GM21723 (cell line): ENCODE measurements at regions not wholly inside any gene's neighbourhood (a gene's known extent, or its start where the extent isn't known, plus 50 kb on each side); places are given as distances from the start of the nearest gene placed in this dataset.
"Not testable (repeated sequence)": the region's sequence is repeated elsewhere in the genome, so short reads cannot be mapped to it uniquely, and the experiment has no call there.

ENCODE experiments used
- ATAC-seq: cut with Tn5 transposase; IDR thresholded peaks from one replicate; pipeline ENCODE4 v1.9.1; 2021; ENCODE audit warnings: mild to moderate bottlenecking, moderate library complexity; ENCODE audit not compliant: unreplicated experiment

DNA sequence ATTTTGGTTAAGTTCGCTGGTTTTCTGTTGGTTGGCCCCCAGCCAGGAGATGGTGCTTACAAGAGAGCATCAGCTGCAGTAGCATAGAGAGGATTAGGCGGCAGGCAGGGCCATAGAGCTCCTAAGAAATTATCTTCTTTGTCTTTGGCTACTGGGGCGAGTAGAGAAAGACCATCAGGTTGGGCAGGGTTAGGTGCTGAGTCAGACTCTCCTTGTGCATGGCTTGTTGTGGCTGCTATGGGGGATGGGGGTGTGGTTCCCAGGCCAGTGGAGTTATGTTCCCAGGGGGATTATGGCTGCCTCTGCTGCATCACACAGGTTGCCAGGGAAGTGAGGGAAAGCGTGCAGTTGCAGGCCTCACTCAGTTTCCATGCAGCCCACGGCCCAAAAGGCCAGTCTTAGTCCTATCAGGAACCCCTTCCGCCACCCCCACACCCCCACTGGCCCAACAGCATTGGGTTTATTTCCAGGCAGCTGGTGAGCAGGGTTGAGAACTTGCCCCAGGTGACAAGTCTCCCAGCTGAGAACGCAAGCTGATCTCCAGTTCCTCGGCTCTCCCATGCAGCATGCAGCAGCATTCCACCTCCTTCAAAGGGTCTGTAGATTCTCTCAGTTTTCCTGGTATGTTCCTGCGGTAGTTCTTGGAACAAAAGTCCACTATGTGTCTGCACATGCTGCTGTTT is 243.7 kb downstream of the UTRN start:
- ATAC-seq: no peak

DNA sequence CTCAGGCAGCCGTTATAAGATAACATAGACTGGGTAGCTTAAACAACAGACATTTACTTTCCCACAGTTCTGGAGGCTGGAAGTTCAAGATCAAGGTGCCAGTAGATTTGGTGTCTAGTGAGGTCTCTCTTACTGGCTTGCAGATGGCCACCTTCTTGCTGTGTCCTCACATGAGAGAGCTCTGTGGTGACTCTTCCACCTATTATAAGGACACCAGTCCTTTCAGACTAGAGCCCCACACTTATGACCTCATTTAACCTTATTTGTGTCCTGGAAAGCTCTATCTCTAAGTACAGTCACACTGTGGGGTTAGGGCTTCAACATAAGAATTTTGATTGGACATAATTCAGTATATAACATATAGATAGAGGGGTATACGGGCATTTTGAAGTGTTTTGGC is 245.0 kb downstream of the UTRN start:
- ATAC-seq: no peak

DNA sequence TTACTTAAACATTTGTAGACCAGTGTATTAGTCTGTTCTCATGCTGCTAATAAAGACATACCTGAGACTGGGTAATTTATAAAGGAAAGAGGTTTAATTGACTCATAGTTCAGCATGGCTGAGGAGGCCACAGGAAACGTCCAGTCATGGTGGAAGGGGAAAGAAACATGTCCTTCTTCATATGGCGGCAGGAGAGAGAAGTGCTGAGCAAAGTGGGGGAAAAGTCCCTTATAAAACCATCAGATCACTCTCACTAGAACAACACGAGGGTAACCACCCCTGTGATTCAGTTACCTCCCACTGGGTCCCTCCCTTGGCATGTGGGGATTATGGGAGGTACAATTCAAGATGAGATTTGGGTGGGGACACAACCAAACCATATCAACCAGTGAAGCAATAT is 247.1 kb downstream of the UTRN start:
- ATAC-seq: not testable (repeated sequence)

DNA sequence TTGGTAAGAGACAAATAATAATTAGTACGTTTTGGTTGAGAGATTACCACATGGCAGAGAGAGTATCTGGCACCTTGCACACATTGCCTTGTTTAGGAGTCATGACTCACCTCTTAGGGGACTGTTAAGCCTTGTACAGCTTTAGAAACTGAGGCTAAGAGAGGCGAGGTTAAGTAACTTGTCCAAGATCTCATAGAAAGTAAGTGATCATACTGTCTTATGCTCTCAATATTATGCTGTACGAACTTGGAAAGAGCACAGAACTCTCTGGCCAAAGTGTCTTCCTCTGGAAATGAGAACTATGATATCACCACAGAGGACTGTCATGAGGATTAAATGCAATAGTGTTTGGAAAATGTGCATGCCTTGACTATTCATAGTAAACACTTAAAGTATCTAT is 249.0 kb downstream of the UTRN start:
- no peak for ATAC-seq

DNA sequence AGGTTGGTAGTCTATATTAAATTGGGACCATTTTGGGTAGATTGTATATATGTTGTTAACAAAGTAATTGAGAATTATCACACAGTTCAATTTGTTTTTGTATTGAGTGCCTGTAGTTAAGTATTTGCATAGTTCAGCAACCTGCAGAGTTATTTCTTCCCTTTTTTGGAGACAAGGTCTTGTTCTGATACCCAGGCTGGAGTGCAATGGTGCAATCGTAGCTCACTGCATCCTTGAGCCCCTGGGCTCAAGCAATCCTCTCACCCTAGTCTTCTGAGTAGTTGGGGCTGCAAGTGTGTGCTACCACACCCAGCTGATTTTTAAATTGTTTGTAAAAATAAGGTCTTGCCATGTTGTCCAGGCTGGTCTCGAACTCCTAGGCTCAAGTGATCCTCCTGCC is 250.5 kb downstream of the UTRN start:
- no peak for ATAC-seq

DNA sequence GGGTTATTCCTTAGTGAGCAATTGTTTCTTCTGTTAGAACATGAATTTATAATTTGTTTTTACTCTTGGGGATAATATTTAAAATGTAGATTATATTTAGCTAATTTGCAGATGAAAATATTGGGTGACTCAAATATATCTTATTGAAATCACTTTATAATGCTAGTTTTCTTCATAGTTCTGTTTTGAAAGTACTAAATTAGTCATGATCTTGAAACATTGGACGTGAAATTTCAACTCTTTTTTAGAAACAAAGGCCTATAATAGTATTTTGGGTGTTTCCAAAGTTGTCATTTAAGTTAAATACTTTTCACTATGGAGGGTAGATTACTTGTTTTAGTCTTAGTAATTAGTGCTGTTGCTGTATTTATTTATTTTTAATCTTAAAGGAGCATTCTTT is 250.9 kb downstream of the UTRN start:
- ATAC-seq: no peak

DNA sequence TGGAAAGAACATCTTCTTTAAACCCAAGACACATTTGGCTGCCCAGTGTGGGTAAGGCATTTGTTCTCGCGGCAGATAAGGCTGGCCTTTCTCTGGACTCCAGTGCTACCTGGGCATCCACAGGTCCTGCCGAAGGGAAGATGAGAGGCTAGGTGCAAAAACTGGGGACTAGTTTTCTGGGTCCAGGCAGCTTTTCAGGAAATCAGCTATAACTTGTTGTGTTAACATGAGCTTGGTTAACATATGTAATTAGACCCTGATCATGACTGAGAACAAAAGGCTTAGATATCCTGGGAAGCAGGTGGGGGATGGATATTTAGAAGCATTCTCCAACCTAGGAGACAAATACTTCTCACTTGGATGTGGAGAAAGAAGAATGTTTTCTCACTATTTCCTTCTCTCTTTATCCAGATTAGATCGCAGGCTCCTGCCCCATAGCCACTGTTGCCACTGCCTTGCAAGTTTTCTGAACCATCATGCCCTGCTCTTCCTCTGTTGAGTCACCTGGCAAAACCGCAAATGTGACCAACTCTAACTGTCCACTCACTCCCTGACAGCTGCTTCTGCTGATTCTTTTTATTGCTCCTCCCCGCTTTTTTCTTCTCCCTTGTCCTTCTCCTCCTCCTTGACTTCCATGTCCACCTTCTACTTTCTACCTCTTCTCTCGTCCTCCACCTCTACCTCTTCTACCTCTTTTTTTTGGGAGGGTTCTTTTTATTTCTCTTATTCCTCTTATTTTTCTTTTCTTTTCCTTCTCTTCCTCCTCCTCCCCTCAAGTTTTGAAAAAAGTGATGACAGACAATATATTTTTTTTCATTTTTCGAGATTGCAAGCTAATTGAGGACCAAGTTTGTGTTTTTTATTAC is 258.1 kb downstream of the UTRN start:
- ATAC-seq: no peak

DNA sequence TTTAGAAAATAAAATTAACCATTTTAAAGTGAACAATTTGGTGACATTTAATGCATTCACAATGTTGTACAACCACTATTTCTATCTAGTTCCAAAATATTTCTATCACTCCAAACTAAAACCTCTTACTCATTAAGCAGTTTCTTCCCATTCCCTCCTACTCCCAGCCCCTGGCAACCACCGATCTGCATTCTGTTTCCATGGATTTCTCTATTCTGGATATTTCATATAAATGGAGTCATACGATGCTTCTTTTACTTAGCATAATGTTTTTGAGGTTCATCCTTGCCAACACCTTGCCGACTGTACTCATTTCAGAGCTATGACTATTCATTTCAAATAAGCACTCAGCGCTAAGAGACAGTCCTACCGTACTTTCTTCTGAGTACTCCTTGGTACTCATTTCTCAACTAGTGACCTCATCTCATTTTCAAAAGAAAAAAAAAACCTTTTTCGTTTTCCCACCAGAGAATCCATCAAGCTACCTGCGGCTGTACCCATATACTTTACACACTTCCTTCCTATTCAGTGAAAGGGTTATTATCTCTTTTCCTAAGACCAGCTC is 259.2 kb downstream of the UTRN start:
- peak; percentile 83 for ATAC-seq

DNA sequence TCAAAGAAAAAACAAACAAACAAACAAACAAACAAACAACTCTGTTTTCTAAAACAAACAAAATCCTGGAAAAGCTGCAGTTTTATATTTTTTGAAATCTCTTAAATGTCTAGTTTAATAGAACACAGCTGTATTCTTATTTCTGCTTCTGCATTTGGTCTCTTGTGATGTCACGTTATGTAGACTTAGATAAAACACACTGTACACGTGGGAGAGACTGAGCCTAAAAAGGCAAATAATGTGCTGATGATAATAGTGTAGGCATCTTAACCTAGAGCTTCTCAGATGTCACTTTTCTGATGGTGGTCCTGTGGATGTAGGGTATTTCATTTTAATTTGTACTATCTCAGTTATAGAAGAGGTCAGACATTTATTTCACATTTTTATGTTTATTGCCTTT is 261.7 kb downstream of the UTRN start:
- no peak for ATAC-seq

DNA sequence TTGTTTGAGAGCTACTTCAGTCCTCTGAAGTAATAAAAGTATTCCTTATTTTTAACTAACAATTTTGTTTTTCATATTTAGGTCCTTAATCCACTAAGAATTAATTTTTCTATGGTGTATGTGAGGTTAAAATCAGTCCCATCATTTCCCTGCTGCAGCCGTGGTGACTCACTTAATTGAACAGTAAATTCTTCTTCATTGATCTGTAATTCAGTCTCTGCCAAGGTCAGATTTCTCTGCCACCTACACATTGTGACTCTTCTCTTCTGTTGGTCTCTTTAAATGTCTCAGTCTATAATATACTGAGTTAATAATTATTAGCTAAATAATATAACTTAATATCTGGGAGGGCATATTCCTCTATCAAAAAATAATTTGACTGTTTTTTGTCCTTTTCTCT is 262.3 kb downstream of the UTRN start:
- ATAC-seq: no peak

DNA sequence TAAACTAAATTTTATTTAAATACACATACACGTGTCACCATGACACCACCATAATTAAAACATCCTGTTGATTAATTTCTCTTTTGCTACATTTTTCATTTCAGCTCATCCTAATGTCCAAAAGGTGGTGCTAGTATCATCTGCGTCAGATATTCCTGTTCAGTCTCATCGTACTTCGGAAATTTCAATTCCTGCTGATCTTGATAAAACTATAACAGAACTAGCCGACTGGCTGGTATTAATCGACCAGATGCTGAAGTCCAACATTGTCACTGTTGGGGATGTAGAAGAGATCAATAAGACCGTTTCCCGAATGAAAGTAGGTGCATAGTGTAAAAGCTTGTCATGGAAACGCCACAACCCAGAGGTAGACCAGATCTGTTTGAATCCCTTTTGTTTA is 263.4 kb downstream of the UTRN start:
- ATAC-seq: no peak

DNA sequence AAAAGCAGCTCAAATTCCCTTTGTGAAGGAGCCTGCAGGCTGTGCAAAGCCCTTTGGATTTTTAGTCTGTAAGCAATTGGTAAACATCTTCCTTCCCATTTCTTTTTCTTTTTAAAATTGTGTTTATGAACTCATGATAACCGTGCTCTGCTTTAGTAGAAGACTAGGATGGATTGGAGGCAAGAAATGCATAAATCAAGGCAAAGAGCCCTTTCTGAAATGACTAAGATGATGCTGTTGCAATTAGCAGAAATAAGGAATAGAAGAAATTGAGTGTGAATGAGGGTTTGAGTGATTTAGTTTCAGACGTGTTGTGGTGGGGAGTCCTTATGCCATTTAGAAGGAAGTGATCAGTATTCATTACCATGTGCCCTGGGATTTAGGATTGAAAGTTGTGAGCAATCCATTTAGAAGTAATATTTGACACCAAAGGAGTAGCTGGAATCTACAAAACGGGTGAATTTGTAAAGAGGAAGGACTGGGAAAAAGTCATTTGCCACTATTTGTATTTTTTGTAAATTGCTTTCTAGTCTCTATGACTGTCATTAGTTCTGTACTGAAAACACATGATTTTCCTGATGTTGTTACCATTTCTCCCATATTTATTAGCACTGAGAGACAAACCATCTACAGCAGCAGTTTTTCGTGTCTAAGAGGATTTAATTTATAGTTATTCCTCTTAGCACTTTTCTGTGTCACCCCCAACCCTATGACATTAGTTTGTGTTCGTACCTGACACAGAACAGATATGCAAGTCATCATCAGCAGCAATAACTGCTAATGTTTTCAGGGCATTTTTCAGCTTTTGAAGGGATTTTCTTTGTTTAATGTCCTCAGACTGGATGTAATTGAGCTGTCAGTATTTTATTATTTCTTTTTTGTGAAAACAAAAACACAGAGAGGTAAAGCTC is 265.0 kb downstream of the UTRN start:
- no peak for ATAC-seq

DNA sequence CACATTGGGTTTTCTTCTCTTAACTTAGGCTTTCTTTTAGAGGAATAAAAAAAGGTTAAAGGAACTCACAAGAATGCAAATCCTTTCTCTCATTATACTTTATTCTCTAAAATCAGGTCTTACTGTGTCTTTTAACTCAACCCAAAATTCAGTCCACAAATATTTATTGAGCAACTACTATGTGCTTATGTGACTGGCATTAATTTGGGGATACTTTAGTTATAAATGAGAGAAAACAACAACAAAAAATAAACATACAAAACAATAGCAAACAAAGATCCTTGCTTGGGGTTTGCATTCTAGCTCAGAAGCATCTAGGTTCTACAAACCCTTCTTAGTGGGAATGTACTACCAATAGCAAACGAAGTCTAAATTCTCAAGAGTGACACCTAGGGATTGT is 266.2 kb downstream of the UTRN start:
- ATAC-seq: no peak

DNA sequence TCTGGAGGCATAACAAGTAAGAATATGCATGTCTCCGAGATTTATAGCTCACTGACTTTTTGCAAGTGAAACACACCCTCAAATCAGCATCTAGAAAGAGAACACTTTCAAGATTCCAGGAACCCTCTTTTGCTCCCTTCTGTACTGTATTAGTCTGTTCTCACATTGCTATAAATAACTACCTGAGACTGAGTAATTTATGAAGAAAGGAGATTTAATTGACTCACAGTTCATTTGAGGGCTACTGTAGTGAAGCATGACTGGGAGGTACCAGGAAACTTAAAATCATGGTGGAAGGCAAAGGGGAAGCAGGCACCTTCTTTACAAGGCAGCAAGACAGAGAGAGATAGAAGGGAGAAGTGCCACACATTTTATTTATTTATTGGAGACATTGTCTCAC is 269.9 kb downstream of the UTRN start:
- ATAC-seq: no peak

DNA sequence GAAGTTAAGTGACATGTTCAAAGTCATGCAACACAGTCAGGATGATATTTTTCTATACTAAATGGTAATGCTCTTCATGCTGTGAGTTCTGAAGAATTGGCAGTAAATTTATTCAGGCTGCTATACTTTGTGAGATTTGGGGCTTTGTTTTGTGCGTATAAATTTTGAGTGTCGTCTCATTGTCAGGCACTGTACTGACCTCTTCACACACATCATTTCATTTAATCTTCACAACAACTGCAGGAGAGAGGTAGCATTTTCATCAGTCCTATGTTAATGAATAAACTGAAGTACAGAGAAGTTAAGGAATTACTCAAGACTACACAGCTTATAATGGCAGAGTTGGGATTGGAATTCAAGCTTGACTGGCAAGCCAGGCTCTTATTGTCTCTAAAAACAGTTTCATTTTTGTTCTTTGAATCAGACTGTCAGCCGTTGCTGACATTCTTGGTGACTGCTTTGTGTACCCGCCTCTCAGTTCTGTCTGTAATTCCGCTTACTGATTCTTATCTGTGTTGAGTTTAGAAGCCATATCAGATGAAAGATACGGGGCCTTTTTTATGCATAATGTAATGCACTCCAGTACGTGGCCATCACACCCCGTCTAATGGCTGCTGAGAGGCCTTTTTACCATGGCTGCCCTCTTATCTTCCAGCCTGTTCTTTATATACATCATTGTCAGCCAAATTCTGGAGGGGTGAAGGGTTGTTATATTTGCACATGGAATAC is 274.9 kb downstream of the UTRN start:
- ATAC-seq: no peak

DNA sequence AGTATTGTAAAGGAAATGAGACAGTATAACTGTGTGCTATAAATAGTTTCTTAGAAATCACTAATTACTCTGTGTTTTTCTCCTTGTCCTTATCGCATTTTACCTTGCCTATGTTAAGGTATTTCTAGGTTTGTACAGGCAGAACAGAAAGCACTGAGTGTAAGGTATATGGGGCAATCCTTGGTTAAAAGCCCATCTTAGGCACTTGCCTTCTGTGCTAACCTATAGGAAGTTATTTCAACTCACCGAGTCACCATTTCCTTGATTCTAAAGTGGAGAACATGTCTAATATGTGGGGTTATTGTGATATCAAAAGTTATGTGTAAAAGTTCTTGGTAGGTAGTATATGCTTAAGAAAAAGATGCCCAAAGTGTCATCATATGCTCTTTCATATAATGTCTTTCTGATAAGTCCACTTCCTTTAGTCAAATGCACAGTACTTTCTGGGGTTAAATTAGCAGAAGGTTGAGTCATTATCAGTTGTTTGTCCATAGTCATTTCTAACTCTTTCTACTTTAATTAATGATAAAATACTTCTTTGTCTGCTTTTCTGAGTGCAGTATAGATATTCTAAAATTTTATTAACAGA is 276.4 kb downstream of the UTRN start:
- no peak for ATAC-seq

DNA sequence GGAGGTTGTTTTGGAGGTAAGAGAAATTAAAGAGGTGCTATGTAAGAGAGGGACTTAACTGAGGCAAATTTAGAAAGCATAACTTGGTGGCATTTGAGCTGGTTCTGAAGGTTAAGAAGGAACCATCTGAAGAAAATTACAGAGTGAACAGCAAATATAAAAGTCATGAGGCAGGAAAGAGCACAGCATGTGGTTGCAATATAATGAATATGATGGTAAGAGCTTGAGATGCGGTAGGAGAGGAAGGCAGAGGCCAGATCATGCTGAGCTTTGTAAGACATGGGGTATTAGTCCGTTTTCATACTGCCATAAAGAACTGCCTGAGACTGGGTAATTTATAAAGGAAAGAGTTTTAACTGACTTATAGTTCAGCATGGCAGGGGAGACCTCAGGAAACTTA is 279.1 kb downstream of the UTRN start:
- no peak for ATAC-seq

DNA sequence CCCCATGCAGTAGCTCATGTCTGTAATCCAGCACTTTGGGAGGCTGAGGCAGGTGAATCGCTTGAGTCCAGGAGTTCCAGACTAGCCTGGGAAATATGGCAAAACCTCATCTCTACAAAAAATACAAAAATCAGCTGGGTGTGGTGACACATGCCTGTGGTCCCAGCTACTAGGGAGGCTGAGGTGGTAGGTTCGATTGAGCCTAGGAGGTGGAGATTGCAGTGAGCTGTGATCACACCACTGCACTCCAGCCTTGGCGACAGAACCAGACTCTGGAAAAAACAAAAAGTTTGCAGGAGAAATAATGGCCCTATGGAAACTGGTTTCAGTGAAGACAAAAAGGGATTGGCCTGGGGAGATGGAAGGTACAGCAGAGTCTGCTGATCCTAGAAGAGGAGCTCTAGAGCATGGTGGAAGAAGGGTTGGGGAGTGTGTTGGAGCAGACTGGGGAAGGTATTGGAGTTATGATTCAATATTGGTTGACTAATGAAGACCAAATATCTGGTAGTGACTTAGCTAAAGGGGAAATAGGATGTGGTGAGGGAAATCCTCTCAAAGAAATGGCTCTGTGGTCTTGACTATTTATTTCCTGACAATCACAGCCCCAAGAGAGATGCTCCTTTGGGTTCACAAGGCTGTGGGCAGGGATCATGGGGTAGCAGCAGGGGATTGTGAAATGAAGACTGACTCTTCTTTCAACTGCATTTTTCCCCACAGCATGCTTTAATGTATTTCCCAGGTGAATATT is 281.9 kb downstream of the UTRN start:
- no peak for ATAC-seq

DNA sequence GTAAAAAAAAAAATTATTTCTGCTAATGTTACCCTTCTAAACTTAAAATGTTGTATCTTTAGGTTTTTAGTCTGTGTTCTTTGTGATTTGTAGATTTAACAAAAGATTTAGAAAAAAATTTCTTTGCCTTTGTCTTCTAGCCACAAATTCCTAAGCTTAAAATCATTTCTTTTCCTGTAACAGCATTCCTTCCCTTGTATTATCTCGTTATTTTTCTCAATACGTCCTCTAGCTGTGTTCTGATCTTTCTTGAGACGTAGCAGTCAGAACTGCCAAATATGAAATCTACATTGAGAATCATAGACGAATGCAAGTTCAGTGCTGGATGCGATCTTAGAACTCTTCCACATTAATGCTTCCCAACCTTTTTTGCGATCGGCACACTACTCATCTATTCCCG is 283.1 kb downstream of the UTRN start:
- no peak for ATAC-seq
